ENCODE measurements at regions not wholly inside any gene's neighbourhood (a gene's known extent, or its start where the extent isn't known, plus 50 kb on each side); places are given as distances from the start of the nearest gene placed in this dataset.
"Not testable (repeated sequence)": the region's sequence is repeated elsewhere in the genome, so short reads cannot be mapped to it uniquely, and the experiment has no call there.

DNA sequence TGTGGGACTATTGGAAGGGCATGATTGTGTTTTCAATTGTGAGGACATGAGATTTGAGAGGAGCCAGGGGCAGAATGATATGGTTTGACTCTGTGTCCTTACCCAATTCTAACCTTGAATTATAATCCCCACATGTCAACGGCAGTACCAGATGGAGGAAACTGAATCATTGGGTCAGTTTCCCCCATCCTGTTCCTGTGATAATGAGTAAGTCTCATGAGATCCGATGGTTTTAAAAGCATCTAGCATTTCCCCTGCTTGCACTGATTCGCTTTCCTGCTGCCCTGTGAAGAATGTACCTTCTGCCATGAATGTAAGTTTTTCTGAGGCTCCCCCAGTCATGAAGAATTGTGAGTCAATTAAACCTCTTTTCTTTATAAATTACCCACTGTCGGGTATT is 1367.1 kb downstream of the XPNPEP1 start:
- DNase-seq (ENCODE audit: low read depth) = no peak

DNA sequence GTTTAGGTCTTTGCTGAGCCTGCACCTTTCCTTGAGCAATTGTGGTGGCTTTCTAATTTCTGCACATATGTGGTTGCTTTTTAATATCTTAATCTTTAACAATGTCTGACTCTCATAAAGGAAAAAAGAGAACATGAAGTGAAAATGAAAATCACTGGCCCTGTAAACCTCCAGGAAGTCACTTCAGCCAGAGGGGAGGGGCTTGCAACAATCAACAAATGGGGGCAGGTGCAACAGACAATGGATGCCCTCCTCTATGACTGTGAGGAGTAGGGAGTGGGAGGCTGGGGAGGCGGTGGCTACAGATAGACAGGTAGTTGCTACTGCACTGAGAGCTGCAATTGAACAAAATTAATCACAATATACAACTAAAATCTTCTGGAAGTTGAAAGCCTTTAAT is 1377.4 kb downstream of the XPNPEP1 start:
- DNase-seq (ENCODE audit: low read depth) = no peak

DNA sequence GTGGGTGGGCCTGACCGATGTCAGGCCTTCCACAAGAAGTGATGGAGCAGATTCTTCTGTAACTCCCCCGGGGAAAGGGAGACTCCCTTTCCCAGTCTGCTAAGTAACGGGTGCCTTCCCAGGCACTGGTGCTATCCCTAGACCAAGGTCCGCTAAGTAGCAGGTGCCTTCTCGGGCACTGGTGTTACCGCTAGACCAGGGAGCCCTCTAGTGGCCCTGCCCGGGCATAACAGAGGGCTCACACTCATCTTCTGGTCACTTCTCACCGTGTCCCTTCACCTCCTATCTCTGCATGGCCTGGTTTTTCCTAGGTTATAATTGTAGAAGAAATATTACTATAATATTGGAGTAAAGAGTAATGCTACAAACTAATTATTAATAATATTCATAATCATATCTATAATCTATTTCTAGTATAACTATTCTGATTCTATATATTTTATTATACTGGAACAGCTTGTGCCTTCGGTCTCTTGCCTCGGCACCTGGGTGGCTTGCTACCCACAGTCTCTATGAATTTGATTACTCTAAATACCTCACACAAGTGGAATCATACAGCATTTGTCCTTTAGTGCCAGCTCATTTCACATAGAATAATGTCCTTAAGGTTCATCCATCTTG is 1378.7 kb downstream of the XPNPEP1 start:
- DNase-seq (ENCODE audit: low read depth) = peak; percentile 9

DNA sequence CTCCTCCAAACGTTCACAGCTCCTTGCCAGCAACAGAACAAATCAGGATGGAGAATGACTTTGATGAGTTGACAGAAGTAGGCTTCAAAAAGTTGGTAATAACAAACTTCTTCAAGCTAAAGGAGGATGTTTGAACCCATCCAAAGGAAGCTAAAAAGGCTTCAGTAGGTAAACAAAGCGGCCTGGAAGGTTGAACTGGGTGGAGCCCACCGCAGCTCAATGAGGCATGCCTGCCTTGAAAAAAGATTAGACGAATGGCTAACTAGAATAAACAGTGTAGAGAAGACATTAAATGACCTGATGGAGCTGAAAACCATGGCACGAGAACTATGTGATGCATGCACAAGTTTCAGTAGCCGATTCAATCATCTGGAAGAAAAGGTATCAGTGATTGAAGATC is 1369.0 kb upstream of the SORCS1 start:
- DNase-seq (ENCODE audit: low read depth) = not testable (repeated sequence)

DNA sequence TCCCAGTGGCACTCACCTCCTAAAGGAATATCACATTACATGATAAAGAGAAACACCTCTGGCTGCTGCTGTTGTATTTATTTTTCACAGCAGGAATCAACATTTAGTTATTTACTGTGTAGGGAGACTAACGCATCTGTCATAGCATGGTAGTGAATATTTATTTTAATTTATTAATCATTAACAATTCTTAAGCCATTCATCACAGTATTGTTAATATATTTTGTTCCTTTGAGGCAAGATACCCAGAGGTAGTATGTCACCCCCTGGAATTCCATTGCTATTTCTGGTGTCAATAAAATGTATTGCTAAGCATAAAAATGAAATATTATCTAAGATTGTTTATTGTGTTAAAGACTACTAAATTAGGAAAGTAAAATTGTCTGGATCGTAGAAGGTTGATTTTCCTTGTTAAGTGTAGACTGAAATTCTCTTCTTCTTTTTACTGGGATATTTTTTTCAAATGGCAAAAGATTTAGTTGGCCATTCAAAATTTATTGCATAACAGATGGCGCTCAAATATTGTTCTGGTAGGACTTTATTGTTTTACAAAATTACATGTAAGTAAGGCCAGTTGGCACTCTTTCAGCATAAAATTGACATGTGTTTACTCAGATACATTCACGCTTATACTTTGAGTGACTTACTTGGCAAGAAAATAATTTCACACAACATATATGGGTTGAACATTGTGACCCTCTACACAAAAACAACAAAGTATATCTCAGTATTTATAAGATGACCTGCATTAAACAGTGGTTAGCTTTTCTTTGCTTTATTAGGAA is 1358.7 kb upstream of the SORCS1 start:
- DNase-seq (ENCODE audit: low read depth) = no peak

DNA sequence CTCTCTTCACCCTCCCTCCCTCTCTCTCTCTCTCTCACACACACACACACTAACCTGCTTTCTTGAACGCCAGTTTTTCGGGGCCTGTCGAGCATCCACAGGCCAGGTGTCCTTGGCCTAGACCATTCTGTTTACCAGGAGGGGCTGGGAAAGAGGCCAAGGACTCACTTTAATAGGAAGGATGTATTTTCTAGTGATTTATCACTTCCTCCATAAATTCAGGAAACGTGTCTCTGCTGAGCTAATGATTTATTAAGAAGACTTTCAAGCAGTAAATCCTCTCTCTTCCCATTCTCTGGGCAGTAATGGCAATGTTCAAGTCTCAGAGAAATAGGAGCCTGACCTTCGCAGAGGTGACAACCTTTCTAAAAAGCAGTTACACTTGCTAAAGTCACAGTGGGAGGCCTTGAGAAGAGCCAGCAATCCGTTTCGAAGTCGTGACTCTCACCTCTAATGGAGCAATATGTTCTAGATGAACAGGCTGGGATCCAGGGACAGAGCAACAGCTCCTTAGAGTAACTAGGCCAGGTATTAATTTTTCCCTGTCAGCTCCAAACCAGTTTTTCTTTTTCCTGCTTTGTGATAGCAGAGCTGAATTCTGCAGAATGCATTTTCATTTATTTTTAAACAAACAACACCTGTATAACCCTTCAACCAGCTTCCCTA is 1357.5 kb upstream of the SORCS1 start:
- no peak for DNase-seq (ENCODE audit: low read depth)

DNA sequence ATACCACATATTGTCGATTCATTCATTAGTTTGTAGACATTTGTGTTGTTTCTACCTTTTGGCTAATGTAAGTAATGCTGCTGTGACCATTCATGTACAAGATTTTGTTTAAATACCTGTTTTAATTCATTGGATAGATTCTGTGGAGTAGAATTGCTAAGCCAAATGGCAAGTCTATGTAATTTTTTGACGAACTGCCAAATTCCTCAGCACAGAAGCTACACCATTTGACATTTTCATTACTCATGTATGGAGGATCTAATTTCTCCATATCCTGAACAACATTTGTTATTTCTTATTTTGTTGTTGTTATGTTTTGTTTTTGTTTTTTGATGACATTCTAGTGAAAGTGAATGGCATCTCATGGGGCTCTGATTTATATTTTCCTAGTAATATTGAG is 1351.3 kb upstream of the SORCS1 start:
- no peak for DNase-seq (ENCODE audit: low read depth)

DNA sequence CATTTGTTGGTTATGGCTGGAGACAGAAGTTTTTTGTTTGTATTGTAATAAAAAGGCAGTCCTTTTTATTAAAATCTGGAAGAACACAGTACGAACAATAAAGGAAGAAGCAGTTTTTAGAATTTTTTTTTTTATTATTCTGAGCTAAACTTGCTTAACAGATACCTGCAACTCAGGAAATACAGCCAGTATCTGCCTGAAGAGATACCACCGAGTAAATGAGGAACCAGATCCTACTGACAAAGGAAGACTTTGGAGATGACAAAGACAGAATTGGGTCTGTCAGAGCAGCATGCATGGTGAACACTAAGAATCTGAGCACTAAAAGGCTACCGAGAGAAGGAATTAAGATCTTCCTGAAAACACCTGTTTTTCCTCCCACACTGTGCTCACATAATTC is 1335.9 kb upstream of the SORCS1 start:
- no peak for DNase-seq (ENCODE audit: low read depth)

DNA sequence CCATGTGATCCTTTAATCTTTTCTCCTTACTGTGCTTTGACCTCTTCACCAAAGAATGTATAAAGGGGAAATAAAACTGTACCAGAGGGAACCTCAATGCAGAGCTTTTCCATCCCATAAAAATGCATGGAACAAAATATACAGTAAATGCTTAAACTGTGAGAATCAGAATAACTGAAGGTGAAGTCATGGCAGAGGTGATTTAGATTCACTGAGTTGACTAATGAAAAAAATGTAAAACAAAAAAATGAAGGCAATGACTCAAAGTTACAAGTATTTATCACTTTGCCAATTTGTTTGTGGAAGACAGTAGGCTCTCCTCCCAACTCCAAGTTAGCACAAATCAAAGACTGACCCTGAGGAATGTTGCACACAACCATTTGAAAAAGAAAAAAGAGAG is 1331.6 kb upstream of the SORCS1 start:
- no peak for DNase-seq (ENCODE audit: low read depth)

DNA sequence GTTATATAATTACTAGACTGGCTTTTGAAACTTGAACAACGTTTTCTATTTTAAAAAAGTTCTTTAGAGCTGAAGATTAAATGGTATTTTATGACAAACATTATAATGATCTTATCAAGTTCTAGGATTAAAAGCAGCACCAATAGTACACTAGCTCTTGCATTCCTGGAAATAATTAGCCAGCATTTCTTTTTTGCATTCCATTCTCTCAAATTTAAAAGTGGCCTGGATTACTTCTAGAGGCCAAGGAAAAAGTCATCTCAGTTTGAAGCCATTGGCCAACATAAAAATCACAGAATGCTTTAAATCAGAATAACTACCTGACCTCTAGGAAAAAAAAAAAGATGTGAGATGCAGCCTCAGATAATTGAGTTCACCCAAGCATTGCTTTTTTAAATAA is 1326.4 kb upstream of the SORCS1 start:
- no peak for DNase-seq (ENCODE audit: low read depth)

DNA sequence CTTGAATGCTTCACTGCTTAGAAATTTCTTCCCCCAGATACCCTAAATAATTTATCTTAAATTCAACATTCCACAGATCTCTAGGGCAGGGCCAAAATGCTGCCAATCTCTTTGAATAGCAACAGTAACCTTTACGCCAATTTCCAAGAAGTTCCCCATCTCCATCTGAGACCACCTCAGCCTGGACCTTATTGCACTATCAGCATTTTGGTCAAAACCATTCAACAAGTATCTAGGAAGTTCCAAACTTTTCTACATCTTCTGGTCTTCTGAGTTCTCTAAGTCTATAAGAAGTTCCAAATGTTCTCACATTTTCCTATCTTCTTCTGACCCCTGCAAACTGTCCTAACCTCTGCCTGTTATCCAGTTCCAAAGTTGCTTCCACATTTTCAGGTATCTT is 1306.9 kb upstream of the SORCS1 start:
- no peak for DNase-seq (ENCODE audit: low read depth)

DNA sequence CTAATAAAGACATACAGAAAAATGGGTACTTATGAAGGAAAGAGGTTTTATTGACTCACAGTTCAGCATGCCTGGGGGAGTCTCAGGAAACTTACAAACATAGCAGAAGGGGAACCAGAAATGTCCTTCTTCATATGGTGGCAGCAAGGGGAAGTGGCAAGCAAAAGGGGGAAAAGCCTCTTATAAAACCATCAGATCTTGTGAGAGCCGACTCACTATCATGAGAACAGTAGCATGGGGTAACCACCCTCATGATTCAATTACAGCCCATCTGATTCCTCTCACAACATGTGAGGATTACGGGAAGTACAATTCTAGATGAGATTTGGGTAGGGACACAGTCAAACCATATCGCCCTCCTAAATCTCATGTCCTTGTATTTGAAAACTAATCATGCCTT is 1305.4 kb upstream of the SORCS1 start:
- no peak for DNase-seq (ENCODE audit: low read depth)

DNA sequence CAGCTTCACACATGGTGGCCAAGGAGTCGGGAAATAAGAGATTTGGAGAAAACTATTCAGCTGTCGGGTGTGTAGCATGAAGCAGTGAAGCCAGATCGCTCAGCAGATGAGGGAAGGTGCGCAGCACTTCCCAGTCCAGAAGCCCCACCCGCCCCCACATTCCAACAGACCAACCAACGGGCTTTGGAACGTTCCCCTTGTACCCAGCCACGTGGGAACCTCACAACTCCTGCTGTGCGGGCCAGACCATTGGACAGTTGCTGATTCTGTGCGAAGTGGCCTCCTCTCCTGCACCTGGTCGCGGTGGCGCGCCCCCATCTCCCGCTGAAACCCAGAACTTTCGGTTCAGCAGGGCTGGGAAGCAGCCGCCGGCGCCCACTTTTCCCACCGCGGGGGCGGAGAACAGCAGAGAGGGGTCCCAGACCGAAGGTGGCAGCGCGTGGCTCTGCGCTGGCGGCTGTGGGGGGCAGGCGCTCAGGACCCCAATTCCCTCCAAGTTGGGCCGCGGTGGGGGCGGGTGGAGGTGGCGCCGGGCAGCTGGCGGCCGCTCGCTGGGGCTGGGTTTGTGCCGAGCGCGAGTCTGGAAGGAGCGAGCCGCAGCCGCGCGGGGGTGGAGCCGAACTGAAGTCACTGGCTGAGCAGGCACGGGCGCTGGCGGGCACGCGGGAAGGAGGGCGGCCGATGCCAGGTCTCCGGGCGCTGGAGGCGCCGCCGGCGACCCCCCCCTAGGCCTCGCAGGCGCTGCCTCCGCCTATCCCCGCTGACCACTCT is 1301.5 kb upstream of the SORCS1 start:
- no peak for DNase-seq (ENCODE audit: low read depth)

DNA sequence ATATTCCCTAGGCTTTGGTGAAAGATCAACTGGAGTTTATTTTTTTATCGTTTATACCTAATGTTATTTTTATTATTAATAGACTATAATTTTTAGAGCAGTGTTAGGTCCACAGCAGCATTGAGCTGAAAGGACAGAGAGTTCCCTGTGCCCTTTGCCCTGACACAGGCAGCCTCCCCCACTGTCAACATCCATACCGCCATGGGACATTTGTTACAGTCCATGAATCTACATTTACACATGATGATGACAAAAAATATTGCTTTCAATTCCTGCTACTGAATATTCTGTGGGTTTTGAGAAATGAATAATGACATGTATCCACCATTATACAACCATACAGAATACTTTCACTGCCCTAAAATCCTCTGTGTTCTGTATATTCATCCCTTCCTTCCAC is 1297.5 kb upstream of the SORCS1 start:
- DNase-seq (ENCODE audit: low read depth) = no peak

DNA sequence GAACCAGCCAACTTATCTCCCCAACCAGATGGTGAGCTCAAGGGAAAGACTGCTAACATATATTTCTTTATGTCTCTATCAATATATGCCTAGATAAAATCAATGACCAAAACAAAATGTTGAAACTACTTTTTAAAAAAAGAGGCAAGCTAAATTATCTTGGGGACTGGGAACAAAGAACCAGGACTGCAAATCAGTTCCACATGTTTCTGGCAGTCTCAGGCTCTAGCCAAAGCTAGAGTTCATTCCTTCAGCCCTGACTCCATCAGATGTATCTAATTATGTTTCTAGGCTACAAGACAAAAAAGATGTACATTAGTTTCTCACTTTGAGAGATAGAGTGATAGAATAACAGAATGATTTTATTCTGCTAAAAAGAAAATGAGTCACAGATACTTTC is 1290.3 kb upstream of the SORCS1 start:
- peak; percentile 74 for DNase-seq (ENCODE audit: low read depth)

DNA sequence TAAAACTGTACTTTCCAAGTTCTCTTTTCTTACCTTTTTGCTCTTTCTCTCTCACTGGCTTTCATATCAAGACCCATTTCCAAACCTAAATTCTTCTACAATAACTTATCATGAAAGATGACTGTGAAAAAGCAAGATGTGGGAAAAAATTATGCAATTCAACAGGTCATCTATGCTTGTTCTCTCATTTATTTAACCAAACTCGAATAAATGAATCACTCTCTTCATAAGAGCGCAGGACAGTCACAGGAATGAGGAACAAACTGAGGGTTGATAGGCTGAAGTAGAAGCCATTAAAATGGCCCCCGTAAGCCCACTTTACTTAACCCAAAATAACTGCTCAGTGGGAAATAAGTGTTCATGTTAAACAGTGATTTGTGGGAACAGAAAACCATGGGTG is 1289.7 kb upstream of the SORCS1 start:
- DNase-seq (ENCODE audit: low read depth) = no peak

DNA sequence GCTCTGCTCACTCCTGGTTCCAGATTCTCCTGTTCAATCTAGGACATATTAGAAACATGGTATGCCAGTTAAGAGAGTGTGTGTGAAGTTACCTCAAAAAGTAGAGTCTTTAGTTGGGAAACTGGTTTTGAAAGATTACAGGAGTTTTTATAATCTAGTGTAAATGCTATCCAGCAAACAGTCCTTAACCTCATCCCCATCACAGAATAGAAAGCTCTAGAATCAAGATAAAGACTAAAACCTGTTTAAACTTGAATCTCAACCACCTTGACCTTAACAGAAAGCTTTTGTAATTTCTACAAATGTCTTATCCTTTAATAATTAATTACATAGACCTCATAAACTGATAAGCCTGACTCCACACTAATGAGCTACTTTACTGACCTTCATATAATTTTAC is 1288.7 kb upstream of the SORCS1 start:
- no peak for DNase-seq (ENCODE audit: low read depth)

DNA sequence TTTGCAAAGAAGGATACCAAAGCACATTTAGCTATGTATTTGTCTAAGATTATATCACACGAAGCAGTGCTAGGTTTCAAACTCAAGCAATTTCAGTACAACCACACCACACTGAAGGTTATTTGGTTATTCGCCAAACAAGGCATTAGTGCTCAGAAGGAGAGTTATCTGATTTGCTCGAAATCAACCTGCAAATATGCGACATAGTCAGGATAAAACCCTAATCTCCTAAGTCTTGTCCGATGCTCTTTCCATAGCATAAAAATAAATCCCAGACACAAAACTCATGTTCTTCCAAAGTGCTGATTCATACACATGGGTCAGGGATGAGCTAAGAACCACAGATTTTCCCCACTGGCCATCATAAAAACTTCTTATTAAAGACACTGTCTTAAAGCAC is 1288.0 kb upstream of the SORCS1 start:
- no peak for DNase-seq (ENCODE audit: low read depth)

DNA sequence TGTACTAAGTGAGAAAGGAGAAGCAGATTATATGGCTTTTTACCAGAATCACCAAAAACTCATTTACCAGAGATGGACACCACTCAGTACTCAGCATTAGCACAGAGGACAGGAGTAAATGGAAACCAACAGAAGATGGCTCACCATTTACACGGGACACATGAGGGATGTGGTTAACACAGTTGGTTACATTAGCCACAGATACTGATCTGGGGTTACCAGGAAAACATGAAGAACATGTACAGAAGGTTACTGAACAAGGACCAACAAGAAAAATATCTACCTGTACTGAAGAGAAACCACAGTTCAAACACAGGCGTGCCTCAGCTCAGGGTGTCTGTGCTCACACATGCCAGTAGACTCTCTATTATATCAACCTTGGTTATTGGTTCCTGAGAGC is 1285.8 kb upstream of the SORCS1 start:
- DNase-seq (ENCODE audit: low read depth) = no peak

DNA sequence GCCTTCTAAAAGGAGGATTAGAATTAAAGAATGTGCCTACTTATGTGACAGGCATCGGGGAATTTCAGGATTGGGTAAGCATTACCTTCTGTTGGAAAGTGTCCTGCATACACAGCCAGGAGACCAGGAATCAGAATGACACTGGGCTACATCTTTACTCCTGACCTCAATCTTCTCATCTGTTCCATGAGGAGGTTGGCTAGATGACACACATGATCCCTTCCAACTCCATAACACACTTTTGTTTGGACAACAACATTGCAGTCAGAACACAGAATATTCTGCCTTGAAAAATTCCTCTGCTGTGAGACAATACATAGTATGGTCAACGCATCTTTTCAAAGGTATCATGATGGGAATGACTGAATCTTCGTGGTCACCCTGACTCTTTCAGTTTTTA is 1281.2 kb upstream of the SORCS1 start:
- DNase-seq (ENCODE audit: low read depth) = no peak

DNA sequence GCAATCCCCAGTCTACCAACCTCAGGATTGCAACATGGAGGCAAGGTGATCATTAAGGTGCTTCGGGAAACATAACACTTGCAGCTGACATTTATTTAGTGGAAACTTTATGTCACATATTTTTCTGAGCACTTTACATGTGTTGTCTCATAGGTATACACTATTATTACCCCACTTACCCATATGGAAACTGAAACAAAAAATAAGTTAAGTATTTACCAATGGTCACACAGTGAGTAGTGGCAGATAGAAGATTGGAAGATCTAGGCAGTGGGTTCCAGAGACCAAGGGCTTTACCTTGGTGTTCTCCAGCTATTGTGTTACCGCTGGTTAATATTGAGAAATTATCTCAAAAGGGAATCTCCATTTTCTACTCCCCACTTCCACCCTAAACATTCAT is 1279.1 kb upstream of the SORCS1 start:
- no peak for DNase-seq (ENCODE audit: low read depth)

DNA sequence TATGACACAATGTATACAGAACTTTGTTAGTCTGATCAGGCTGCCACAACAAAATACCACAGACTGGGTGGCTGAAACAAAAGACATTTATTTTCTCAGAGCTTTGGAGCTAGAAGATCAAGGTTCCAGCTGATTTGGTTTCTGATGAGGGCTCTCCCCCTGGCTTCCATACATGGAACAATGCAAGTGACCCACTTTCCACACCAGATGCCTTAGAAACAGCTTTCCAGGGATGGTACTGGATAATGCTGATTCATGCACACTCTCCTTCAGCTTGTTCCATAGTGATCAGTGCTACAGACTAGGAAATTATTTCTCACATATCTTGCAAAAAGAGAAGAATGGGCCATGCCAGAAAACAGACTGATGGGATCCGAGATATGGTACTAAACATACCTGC is 1274.9 kb upstream of the SORCS1 start:
- no peak for DNase-seq (ENCODE audit: low read depth)
